H1 (cell line): ENCODE measurements at regions not wholly inside any gene's neighbourhood (a gene's known extent, or its start where the extent isn't known, plus 50 kb on each side); places are given as distances from the start of the nearest gene placed in this dataset.

Experiments used
- CTCF ChIA-PET: fragments of 300-600 bp; sonication (Branson Sonifier 250); formaldehyde crosslinking; loops from one replicate; lab custom pipeline; 2021; ENCODE audit not compliant: partially characterized antibody; lab: Charles Lee
- POLR2A ChIA-PET: fragments of 300-600 bp; sonication (Branson Sonifier 250); formaldehyde crosslinking; loops from one replicate; lab custom pipeline; 2021; ENCODE audit warnings: inconsistent platforms; ENCODE audit not compliant: partially characterized antibody; lab: Charles Lee
- DNase-seq, 2 experiments: peaks; one replicate each; pipeline versions ENCODE4 v3.0.0 to v3.0.0-alpha.2; 2010 to 2022; ENCODE audit warnings: low spot score in 2 of 2, low read depth in 1 of 2, mixed read lengths in 1 of 2
- FAIRE-seq: peaks from 2 replicates; lab custom pipeline; 2011; peaks lifted over from hg19 to GRCh38; lab: Jason Lieb, UNC
- H2AFZ ChIP-seq: 2 replicates; pipeline ENCODE4 v1.8.1; 2012; ENCODE audit warnings: low read length, inconsistent platforms
- H2AK5ac ChIP-seq: 2 replicates; pipeline ENCODE4 v1.6.1; 2013; ENCODE audit warnings: low read depth, low read length
- H2BK120ac ChIP-seq: replicated peaks from 2 replicates; pipeline ENCODE3; 2013; ENCODE audit warnings: low read depth, low read length, inconsistent platforms
- H2BK12ac ChIP-seq: 2 replicates; pipeline ENCODE4 v1.6.1; 2013; ENCODE audit warnings: low read depth, low read length
- H2BK15ac ChIP-seq: 2 replicates; pipeline ENCODE4 v1.6.1; 2013; ENCODE audit warnings: low read length
- H2BK20ac ChIP-seq: 2 replicates; pipeline ENCODE4 v1.6.1; 2013; ENCODE audit warnings: low read length
- H2BK5ac ChIP-seq: 2 replicates; pipeline ENCODE4 v1.6.1; 2013; ENCODE audit warnings: low read depth, low read length
- H3K14ac ChIP-seq: 2 replicates; pipeline ENCODE4 v1.6.1; 2013; ENCODE audit warnings: inconsistent platforms; ENCODE audit not compliant: insufficient read length
- H3K18ac ChIP-seq: 2 replicates; pipeline ENCODE4 v1.6.1; 2013; ENCODE audit warnings: low read length; ENCODE audit errors: extremely low read depth
- H3K23ac ChIP-seq: 2 replicates; pipeline ENCODE4 v1.6.1; 2013; ENCODE audit warnings: inconsistent platforms; ENCODE audit not compliant: insufficient read length
- H3K23me2 ChIP-seq: 2 replicates; pipeline ENCODE4 v1.6.1; 2013; ENCODE audit warnings: low read depth, low read length
- H3K27ac ChIP-seq: 2 replicates; pipeline ENCODE4 v1.6.1; 2011; ENCODE audit warnings: low read depth, low read length, inconsistent platforms
- H3K27me3 ChIP-seq, 4 experiments: replicated peaks in 1 of 4; 1 replicate in 1 of 4; 2 replicates in 3 of 4; pipeline versions ENCODE4 v1.6.1 to v1.8.1; 2011 to 2013; ENCODE audit warnings: low read length in 3 of 4, mild to moderate bottlenecking in 3 of 4, inconsistent platforms in 2 of 4, mixed read lengths in 2 of 4, moderate library complexity in 1 of 4; ENCODE audit not compliant: control insufficient read depth in 3 of 4, insufficient read depth in 3 of 4; ENCODE audit errors: extremely low read depth in 1 of 4
- H3K36me3 ChIP-seq, 4 experiments: 2 replicates each; pipeline versions ENCODE4 v1.6.1 to v1.8.1; 2011 to 2013; ENCODE audit warnings: mild to moderate bottlenecking in 4 of 4, low read length in 3 of 4, moderate library complexity in 2 of 4, control low read depth in 1 of 4, inconsistent platforms in 1 of 4; ENCODE audit not compliant: insufficient read depth in 4 of 4, control insufficient read depth in 2 of 4
- H3K4ac ChIP-seq: replicated peaks from 2 replicates; pipeline ENCODE3; 2013; ENCODE audit warnings: low read length, low read depth, mixed read lengths, inconsistent platforms; ENCODE audit not compliant: insufficient read length
- H3K4me1 ChIP-seq, 4 experiments: replicated peaks in 1 of 4; 1 replicate in 1 of 4; 2 replicates in 3 of 4; pipeline versions ENCODE4 v1.6.1 to v1.8.1; 2011 to 2013; ENCODE audit warnings: low read length in 3 of 4, inconsistent platforms in 2 of 4, mixed read lengths in 1 of 4; ENCODE audit not compliant: insufficient read depth in 4 of 4, control insufficient read depth in 3 of 4
- H3K4me2 ChIP-seq, 2 experiments: 2 replicates each; pipeline versions ENCODE4 v1.6.1 to v1.8.1; 2011 to 2013; ENCODE audit warnings: low read depth in 2 of 2, low read length in 2 of 2, control low read depth in 1 of 2, inconsistent platforms in 1 of 2, mild to moderate bottlenecking in 1 of 2; ENCODE audit not compliant: insufficient read depth in 1 of 2
- H3K4me3 ChIP-seq, 4 experiments: fragments of 200-600, 300-600 bp in 1 of 4; sonication (generic), shearing (Covaris generic), sonication (Bioruptor Twin) in 1 of 4; 2 replicates each; pipeline versions ENCODE4 v1.5.1 to v1.8.1; 2011 to 2016; ENCODE audit warnings: low read length in 4 of 4, low read depth in 3 of 4, control low read depth in 2 of 4, inconsistent platforms in 2 of 4, mild to moderate bottlenecking in 2 of 4, mixed read lengths in 1 of 4, moderate library complexity in 1 of 4; ENCODE audit not compliant: insufficient read depth in 2 of 4; ENCODE audit errors: extremely low read depth in 1 of 4
- H3K56ac ChIP-seq: replicated peaks from 2 replicates; pipeline ENCODE3; 2013; ENCODE audit warnings: low read depth, mild to moderate bottlenecking, mixed read lengths, low read length, inconsistent platforms; ENCODE audit not compliant: insufficient read length
- H3K79me1 ChIP-seq: 2 replicates; pipeline ENCODE4 v1.6.1; 2013; ENCODE audit warnings: low read depth, low read length, control low read depth
- H3K79me2 ChIP-seq, 2 experiments: 2 replicates each; pipeline versions ENCODE4 v1.6.1 to v1.8.1; 2012 to 2013; ENCODE audit warnings: low read length in 2 of 2, mild to moderate bottlenecking in 2 of 2, inconsistent platforms in 1 of 2; ENCODE audit not compliant: insufficient read depth in 2 of 2, control insufficient read depth in 1 of 2
- H3K9ac ChIP-seq, 4 experiments: replicated peaks in 1 of 4; 1 replicate in 1 of 4; 2 replicates in 3 of 4; pipeline versions ENCODE4 v1.6.1 to v1.8.1; 2011 to 2013; ENCODE audit warnings: low read depth in 3 of 4, low read length in 3 of 4, control low read depth in 2 of 4, mild to moderate bottlenecking in 2 of 4, moderate library complexity in 2 of 4, inconsistent platforms in 1 of 4; ENCODE audit errors: extremely low read depth in 1 of 4
- H3K9me3 ChIP-seq, 2 experiments: 2 replicates each; pipeline versions ENCODE4 v1.6.1 to v1.8.1; 2012 to 2013; ENCODE audit warnings: mild to moderate bottlenecking in 2 of 2, moderate library complexity in 2 of 2, control low read depth in 1 of 2, inconsistent platforms in 1 of 2, low read depth in 1 of 2, low read length in 1 of 2, mixed read lengths in 1 of 2; ENCODE audit not compliant: insufficient read depth in 2 of 2
- H4K20me1 ChIP-seq, 2 experiments: replicated peaks in 1 of 2; 2 replicates each; pipeline versions ENCODE3 to v1.8.1; 2011 to 2013; ENCODE audit warnings: inconsistent platforms in 2 of 2, low read length in 2 of 2, mild to moderate bottlenecking in 1 of 2; ENCODE audit not compliant: insufficient read depth in 2 of 2, control insufficient read depth in 1 of 2
- H4K5ac ChIP-seq: 2 replicates; pipeline ENCODE4 v1.6.1; 2013; ENCODE audit warnings: low read length, low read depth, mixed read lengths, inconsistent platforms; ENCODE audit not compliant: insufficient read length
- H4K8ac ChIP-seq: 2 replicates; pipeline ENCODE4 v1.8.0; 2013; ENCODE audit warnings: mild to moderate bottlenecking, moderate library complexity, low read length, inconsistent platforms; ENCODE audit not compliant: insufficient read depth; ENCODE audit errors: extremely low read depth
- H4K91ac ChIP-seq: replicated peaks from 2 replicates; pipeline ENCODE3; 2013; ENCODE audit warnings: low read length, mixed read lengths, inconsistent platforms; ENCODE audit not compliant: insufficient read length
- ATF2 ChIP-seq: IDR thresholded peaks from 2 replicates; pipeline ENCODE4 v1.6.1; 2012; ENCODE audit warnings: low read length, inconsistent platforms
- CHD2 ChIP-seq: IDR thresholded peaks from 2 replicates; pipeline ENCODE4 v1.6.1; 2012; ENCODE audit warnings: low read length, improper control_type of control experiment
- FOSL1 ChIP-seq: IDR thresholded peaks from 2 replicates; pipeline ENCODE4 v1.6.1; 2011; ENCODE audit warnings: mild to moderate bottlenecking, low read depth, low read length, moderate library complexity; ENCODE audit not compliant: insufficient read depth
- JUND ChIP-seq: IDR thresholded peaks from 2 replicates; pipeline ENCODE4 v1.6.1; 2011; ENCODE audit warnings: mild to moderate bottlenecking, improper control_type of control experiment, low read length
- TAF7 ChIP-seq: optimal IDR thresholded peaks from 2 replicates; pipeline ENCODE3; 2011; ENCODE audit warnings: low read depth, mild to moderate bottlenecking, inconsistent platforms, low read length, moderate library complexity, borderline replicate concordance
- WGBS, 2 experiments: shearing (Covaris generic) in 1 of 2; methylation state at CpG; one replicate each; pipeline versions ENCODE4 v1.1.6 to v1.1.7; 2013 to 2015; ENCODE audit warnings: low lambda C conversion rate in 2 of 2, mixed read lengths in 2 of 2, inconsistent platforms in 1 of 2, low coverage in 1 of 2, missing lambda C conversion rate in 1 of 2; ENCODE audit not compliant: insufficient replicate concordance in 2 of 2, insufficient coverage in 1 of 2, insufficient read length in 1 of 2; ENCODE audit errors: extremely low coverage in 1 of 2, missing lambda C conversion rate in 1 of 2; 5-methylcytosine and 5-hydroxymethylcytosine counted together

- no peak for FAIRE-seq
- H4K8ac ChIP-seq: no peak overlapping the region; the same call in 1 of the 2 replicates
- WGBS, 2 experiments: 87% methylated on average over 8 of the region's 8 CpGs; no CpG with 5 or more reads in 1 of the 2 experiments
Observed at GRCh38 chr4:15336410-15337167, 91.2 kb upstream of the C1QTNF7 start.

More at GRCh38 chr4:15336410-15337167, 91.2 kb upstream of the C1QTNF7 start:
- H3K4me2 ChIP-seq: no peak overlapping the region
- peak overlapping the region; percentile 66 for H3K14ac ChIP-seq
- 0 out of 2 replicates have a peak overlapping the region, but pooled peaks have one; percentile 9 for H2BK20ac ChIP-seq
- H4K5ac ChIP-seq: no peak overlapping the region
- H3K79me1 ChIP-seq: no peaks in the 10 kb centered on the region
- no peaks in the 10 kb centered on the region for H4K20me1 ChIP-seq
- no peaks in the 10 kb centered on the region for H3K23me2 ChIP-seq
- H3K4ac ChIP-seq: no peak overlapping the region
- no peaks in the 10 kb centered on the region for H3K36me3 ChIP-seq
- no peak overlapping the region for H2BK12ac ChIP-seq
- H2AFZ ChIP-seq: peak overlapping the region; percentile 58
- no peak overlapping the region for H3K4me3 ChIP-seq
- no peak overlapping the region for H3K27ac ChIP-seq
- TF ChIP-seq FOSL1 (no peak), CHD2 (no peak), TAF7 (no peak), JUND (peak; percentile 49; the same call in 1 of the 2 replicates), ATF2 (no peak)
- TF ChIP-seq, all 59 proteins: peak for 1
- Histone ChIP-seq H3K9ac (no peak overlapping the region), H3K18ac (no peak overlapping the region), H2BK15ac (no peak overlapping the region), H4K91ac (no peak overlapping the region), H2BK120ac (no peak overlapping the region), H3K27me3 (no peaks in the 10 kb centered on the region), H2AK5ac (no peak overlapping the region; the same call in 1 of the 2 replicates), H3K56ac (no peak overlapping the region), H3K23ac (no peak overlapping the region), H3K9me3 (no peaks in the 10 kb centered on the region), H2BK5ac (no peak overlapping the region), H3K4me1 (peaks cover 0 to 2% (median 0%) of the 10 kb centered on the region in 4 experiments; a peak in 1 of 7 replicates), H3K79me2 (no peaks in the 10 kb centered on the region)
- ChIA-PET POLR2A (no interaction called here), CTCF (interaction anchor here (1.8 kb wide), 1 partner anchor 105 kb away, joined by 4 read pairs; no protein-coding TSS in a partner anchor)
- DNase-seq: peak in 1 of 2 experiments; percentile 25
